Gastroesophageal sphincter (tissue), 4 donors: ENCODE measurements at regions not wholly inside any gene's neighbourhood (a gene's known extent, or its start where the extent isn't known, plus 50 kb on each side); places are given as distances from the start of the nearest gene placed in this dataset.

Source experiments
- ATAC-seq: fragments of 150-250 bp; one replicate; pipeline ENCODE4 v1.9.1; 2016; ENCODE audit warnings: mild to moderate bottlenecking, moderate library complexity
- H3K27ac ChIP-seq, 4 donors: fragments of 200-600 bp; sonication (generic) in 3 of 4; 1 replicate in 3 of 4; 2 replicates in 1 of 4; pipeline ENCODE4 v1.5.1; 2016 to 2019
- H3K27me3 ChIP-seq: fragments of 200-600 bp; sonication (generic); one replicate; pipeline ENCODE4 v1.5.1; 2019
- H3K36me3 ChIP-seq, 2 donors: fragments of 200-600 bp; sonication (generic); one replicate each; pipeline ENCODE4 v1.5.1; 2019; ENCODE audit warnings: control low read depth in 1 of 2
- H3K4me1 ChIP-seq, 3 donors: fragments of 200-600 bp; sonication (generic); 1 replicate in 2 of 3; 2 replicates in 1 of 3; pipeline ENCODE4 v1.5.1; 2016 to 2019; ENCODE audit warnings: control low read depth in 2 of 3
- H3K4me3 ChIP-seq, 2 donors: fragments of 200-600 bp; sonication (generic); one replicate each; pipeline ENCODE4 v1.5.1; 2019; ENCODE audit warnings: mild to moderate bottlenecking in 1 of 2, moderate library complexity in 1 of 2
- H3K9me3 ChIP-seq, 3 donors: fragments of 200-600 bp; sonication (generic); one replicate each; pipeline ENCODE4 v1.5.1; 2017 to 2019; ENCODE audit warnings: control low read depth in 2 of 3
- EP300 ChIP-seq: sonication (generic); formaldehyde crosslinking; IDR thresholded peaks from one replicate; pipeline ENCODE4 v1.6.1; 2017; ENCODE audit warnings: antibody characterized with exemption, mild to moderate bottlenecking
- POLR2A ChIP-seq, 2 donors: fragments of 450-650 bp; IDR thresholded peaks; one replicate each; pipeline ENCODE4 v1.6.1; 2017; ENCODE audit warnings: antibody characterized with exemption in 2 of 2, mild to moderate bottlenecking in 2 of 2, moderate library complexity in 1 of 2
- POLR2AphosphoS5 ChIP-seq: sonication (generic); formaldehyde crosslinking; IDR thresholded peaks from one replicate; pipeline ENCODE4 v1.6.1; 2017; ENCODE audit warnings: antibody characterized with exemption
- WGBS, 2 donors: methylation state at CpG; one replicate each; pipeline ENCODE4 v1.1.5; 2018; ENCODE audit warnings: low coverage in 1 of 2; 5-methylcytosine and 5-hydroxymethylcytosine counted together
- TF ChIP-seq, protein P1 (sequence below), 4 experiments: fragments of 200-600 bp in 2 of 4; fragments of 450-650 bp in 2 of 4; sonication (generic) in 1 of 4; IDR thresholded peaks; one replicate each; pipeline ENCODE4 v1.5.1; 2017 to 2019; ENCODE audit warnings: antibody characterized with exemption in 4 of 4, mild to moderate bottlenecking in 2 of 4, moderate library complexity in 2 of 4

DNA sequence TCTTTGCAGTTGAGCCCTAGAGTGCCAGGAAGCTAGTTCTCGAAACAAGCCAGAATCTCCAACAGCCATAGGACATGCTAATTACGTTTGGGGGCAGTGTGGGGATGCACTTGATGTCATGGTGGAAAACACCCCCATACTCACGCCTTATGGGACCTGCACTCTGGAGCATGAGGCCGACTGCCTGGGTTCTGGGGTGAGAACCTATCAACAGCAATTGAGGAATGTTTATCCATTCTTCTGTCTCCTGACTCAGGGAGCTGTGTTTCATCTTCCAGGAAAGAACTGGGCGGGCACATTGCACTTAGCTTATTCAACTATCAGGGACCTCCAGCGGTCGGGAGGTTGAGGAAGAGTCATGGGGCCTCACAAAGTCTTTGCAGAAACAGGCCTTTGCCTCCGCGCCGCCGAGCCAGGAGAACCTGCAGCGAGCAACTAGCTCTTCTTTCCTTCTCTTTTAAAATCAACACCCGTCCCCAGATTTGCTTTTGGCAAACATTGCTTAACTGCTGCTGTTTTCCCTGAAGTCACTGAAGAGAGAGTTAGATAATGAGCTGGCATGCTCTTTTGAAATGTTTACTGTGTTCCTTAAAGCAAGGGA lies 226.1 kb upstream of the DIO3 start:
- no peak for TF ChIP-seq POLR2A (IDR thresholded peaks at IDR 0.05)
- no peak for TF ChIP-seq EP300
- TF ChIP-seq, protein P1, sequence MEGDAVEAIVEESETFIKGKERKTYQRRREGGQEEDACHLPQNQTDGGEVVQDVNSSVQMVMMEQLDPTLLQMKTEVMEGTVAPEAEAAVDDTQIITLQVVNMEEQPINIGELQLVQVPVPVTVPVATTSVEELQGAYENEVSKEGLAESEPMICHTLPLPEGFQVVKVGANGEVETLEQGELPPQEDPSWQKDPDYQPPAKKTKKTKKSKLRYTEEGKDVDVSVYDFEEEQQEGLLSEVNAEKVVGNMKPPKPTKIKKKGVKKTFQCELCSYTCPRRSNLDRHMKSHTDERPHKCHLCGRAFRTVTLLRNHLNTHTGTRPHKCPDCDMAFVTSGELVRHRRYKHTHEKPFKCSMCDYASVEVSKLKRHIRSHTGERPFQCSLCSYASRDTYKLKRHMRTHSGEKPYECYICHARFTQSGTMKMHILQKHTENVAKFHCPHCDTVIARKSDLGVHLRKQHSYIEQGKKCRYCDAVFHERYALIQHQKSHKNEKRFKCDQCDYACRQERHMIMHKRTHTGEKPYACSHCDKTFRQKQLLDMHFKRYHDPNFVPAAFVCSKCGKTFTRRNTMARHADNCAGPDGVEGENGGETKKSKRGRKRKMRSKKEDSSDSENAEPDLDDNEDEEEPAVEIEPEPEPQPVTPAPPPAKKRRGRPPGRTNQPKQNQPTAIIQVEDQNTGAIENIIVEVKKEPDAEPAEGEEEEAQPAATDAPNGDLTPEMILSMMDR (IDR thresholded peaks at IDR 0.05) = no peak
- TF ChIP-seq POLR2AphosphoS5 = no peak
- Histone ChIP-seq H3K9me3 (no peaks in the 10 kb centered on the region), H3K36me3 (no peaks in the 10 kb centered on the region), H3K27ac (no peak overlapping the region), H3K4me3 (no peak overlapping the region), H3K4me1 (peaks cover 0 to 8% (median 0%) of the 10 kb centered on the region in 3 donors), H3K27me3 (peaks cover 34% of the 10 kb centered on the region)
- no peak for ATAC-seq
- WGBS, 2 donors = 46 to 90% methylated on average over 2 to 9 of the region's 13 CpGs

DNA sequence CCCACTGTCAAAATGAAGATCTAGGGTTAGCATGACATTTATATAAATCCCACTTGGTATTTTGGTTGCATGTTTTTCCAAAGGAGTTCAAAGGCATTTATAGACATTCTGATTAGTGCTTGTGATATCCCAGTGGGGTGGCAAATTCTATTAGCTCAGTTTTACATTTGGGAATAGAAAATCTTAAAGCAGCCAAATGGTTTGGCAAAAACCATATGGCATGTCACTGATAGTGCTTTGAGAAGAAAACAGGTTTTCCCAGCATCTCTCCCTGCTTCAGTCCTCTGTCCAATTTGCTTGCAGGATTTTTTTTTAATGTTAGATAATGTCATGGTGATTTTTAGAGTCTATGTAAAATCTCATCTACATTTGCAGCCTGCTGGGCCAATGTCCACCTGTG lies 225.1 kb upstream of the DIO3 start:
- Histone ChIP-seq H3K9me3 (no peaks in the 10 kb centered on the region), H3K27me3 (peaks cover 30% of the 10 kb centered on the region), H3K4me3 (no peak overlapping the region), H3K4me1 (peaks cover 0 to 8% (median 0%) of the 10 kb centered on the region in 3 donors), H3K27ac (no peak overlapping the region), H3K36me3 (no peaks in the 10 kb centered on the region)
- ATAC-seq = no peak
- TF ChIP-seq POLR2AphosphoS5 (no peak), POLR2A (IDR thresholded peaks at IDR 0.05) (no peak), EP300 (no peak)
- TF ChIP-seq, protein P1 (IDR thresholded peaks at IDR 0.05) = no peak

DNA sequence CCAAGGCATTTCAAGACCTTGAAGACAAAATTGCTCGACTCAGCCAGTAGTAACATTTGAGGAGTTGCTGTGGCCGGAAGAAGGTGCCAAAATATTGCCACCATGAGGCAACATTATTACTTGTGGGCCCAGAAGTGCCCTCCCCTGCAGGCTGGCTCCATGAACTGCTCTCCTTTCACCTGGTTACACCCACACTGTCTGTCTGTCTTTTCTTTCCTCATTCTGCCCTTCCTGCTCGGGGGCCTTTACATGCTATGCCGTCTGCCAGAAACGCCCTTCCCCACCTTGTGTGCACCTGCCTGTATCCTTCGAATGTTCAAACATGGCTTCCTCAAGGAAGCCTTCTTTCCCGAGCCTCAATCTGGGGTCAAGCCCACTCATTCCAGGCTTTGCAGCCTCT lies 224.2 kb upstream of the DIO3 start:
- 81 to 82% methylated on average over 5 to 7 of the region's 7 CpGs for WGBS, 2 donors
- Histone ChIP-seq H3K4me3 (no peak overlapping the region), H3K9me3 (no peaks in the 10 kb centered on the region), H3K27ac (no peak overlapping the region), H3K27me3 (peaks cover 30% of the 10 kb centered on the region), H3K4me1 (peaks cover 0 to 8% (median 0%) of the 10 kb centered on the region in 3 donors), H3K36me3 (no peaks in the 10 kb centered on the region)
- ATAC-seq = no peak
- TF ChIP-seq POLR2A (IDR thresholded peaks at IDR 0.05) (no peak), EP300 (no peak), POLR2AphosphoS5 (no peak)
- TF ChIP-seq, protein P1 (IDR thresholded peaks at IDR 0.05) = no peak

DNA sequence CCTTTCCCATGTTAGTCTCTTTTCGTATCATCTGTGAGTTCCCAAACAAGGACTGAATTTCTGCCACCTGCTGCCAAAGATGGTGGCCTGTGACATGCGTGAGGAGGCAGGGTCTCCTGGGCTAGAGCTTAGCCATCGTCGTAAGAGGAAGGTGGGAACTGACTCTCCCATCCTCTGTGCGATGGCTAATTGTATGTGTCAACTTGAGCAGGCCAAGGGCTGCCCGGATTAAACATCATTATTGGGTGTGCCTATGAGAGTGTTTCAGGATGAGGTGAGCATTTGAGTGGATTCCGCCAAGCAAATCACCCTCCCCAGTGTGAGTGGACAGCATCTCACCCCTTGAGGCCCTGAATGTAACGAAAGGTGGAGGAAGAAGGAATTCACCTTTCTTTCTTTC lies 220.7 kb upstream of the DIO3 start:
- H3K27me3 ChIP-seq = peaks cover 13% of the 10 kb centered on the region
- TF ChIP-seq, protein P1 (IDR thresholded peaks at IDR 0.05) = no peak
- no peak overlapping the region for H3K27ac ChIP-seq
- no peak for ATAC-seq
- no peaks in the 10 kb centered on the region for H3K9me3 ChIP-seq
- 90 to 93% methylated on average over 3 of the region's 8 CpGs for WGBS, 2 donors
- peaks cover 0 to 8% (median 0%) of the 10 kb centered on the region in 3 donors for H3K4me1 ChIP-seq
- no peaks in the 10 kb centered on the region for H3K36me3 ChIP-seq
- H3K4me3 ChIP-seq = no peak overlapping the region

DNA sequence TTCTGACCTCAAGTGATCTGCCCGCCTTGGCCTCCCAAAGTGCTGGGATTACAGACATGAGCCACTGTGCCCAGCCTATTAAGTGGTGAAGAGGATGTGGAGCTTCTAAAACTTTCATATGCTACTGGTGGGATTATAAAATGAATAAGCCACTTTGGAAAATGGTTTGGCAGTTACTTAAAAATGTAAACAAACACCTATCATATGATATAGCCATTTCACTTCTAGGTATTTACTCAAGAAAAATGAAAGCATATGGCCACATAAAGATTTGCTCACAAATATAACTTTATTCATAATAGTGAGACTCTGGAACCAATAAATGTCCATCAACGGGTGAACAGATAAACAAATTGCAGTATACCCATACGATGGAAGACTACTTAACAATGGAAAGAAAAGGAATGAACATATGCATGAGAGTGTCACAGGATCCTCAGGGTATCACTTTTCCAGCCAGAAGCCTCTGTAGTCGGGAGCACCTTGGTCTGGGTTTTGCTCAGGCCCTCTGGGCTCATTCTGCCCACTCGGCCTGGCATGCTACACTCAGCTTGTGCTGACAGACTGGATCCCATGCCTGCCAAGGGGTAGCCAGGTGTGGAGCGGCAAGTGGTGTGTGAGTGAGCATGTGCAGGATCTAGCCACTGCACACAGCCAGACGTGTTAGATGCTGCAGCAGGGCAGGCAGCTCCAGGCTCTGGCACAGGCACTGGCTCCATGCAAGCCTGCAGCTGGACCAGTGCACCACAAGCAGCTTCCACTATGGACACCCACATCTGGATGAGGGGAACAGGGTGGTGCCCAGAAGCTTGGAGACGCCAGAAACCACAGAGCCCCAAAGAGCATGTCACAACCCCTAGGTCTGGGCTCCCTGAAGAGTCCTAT lies 213.2 kb upstream of the DIO3 start:
- no peak for ATAC-seq
- no peaks in the 10 kb centered on the region for H3K4me1 ChIP-seq
- 88 to 93% methylated on average over 2 to 6 of the region's 8 CpGs for WGBS, 2 donors
- no peaks in the 10 kb centered on the region for H3K27me3 ChIP-seq
- peaks cover 0 to 11% (median 0%) of the 10 kb centered on the region in 3 donors for H3K9me3 ChIP-seq
- no peak overlapping the region for H3K27ac ChIP-seq
- TF ChIP-seq POLR2AphosphoS5 (no peak), POLR2A (IDR thresholded peaks at IDR 0.05) (no peak), EP300 (no peak)
- TF ChIP-seq, protein P1 (IDR thresholded peaks at IDR 0.05) = no peak
- no peaks in the 10 kb centered on the region for H3K36me3 ChIP-seq
- no peak overlapping the region for H3K4me3 ChIP-seq
